ENCODE measurements at regions not wholly inside any gene's neighbourhood (a gene's known extent, or its start where the extent isn't known, plus 50 kb on each side); places are given as distances from the start of the nearest gene placed in this dataset.

GRCh38 chr14:66092206-66092605 lies 394.0 kb upstream of the CCDC196 start:
- Histone ChIP-seq H3K4me1 (no peaks in the 10 kb centered on the region), H3K4me3 (no peak overlapping the region), H3K36me3 (no peaks in the 10 kb centered on the region), H3K9me3 (no peaks in the 10 kb centered on the region), H3K27me3 (no peaks in the 10 kb centered on the region), H3K27ac (no peak overlapping the region)
- no peak for DNase-seq
- TF ChIP-seq CTCF (IDR thresholded peaks at IDR 0.05) = no peak
- no peak for ATAC-seq
- no peak for FAIRE-seq
- intact Hi-C loops (cut with DNase I) = no loop called here
- 82 to 87% methylated on average over 1 of the region's 1 CpG for WGBS, 2 donors

- Histone ChIP-seq H3K4me1 (no peaks in the 10 kb centered on the region), H3K27ac (no peak overlapping the region), H3K27me3 (no peaks in the 10 kb centered on the region), H3K9me3 (no peaks in the 10 kb centered on the region), H3K36me3 (no peaks in the 10 kb centered on the region), H3K4me3 (no peak overlapping the region)
- ATAC-seq (no peak), DNase-seq (no peak), FAIRE-seq (no peak)
- TF ChIP-seq CTCF (IDR thresholded peaks at IDR 0.05) = no peak
- intact Hi-C loops (cut with DNase I) = no loop called here
- WGBS, 2 donors = 92 to 97% methylated on average over 12 of the region's 12 CpGs
Measured at GRCh38 chr14:66092748-66093147, 393.4 kb upstream of the CCDC196 start.

GRCh38 chr14:66094001-66094727 lies 392.0 kb upstream of the CCDC196 start:
- 89 to 93% methylated on average over 36 to 38 of the region's 38 CpGs for WGBS, 2 donors
- Histone ChIP-seq H3K27ac (no peak overlapping the region), H3K9me3 (no peaks in the 10 kb centered on the region), H3K36me3 (no peaks in the 10 kb centered on the region), H3K4me3 (no peak overlapping the region), H3K4me1 (no peaks in the 10 kb centered on the region), H3K27me3 (no peaks in the 10 kb centered on the region)
- ATAC-seq = no peak
- no peak for TF ChIP-seq CTCF (IDR thresholded peaks at IDR 0.05)
- no peak for DNase-seq
- FAIRE-seq = no peak
- intact Hi-C loops (cut with DNase I) = no loop called here

GRCh38 chr14:66099451-66099850 lies 386.7 kb upstream of the CCDC196 start:
- Histone ChIP-seq H3K27ac (no peak overlapping the region), H3K27me3 (no peaks in the 10 kb centered on the region), H3K36me3 (no peaks in the 10 kb centered on the region), H3K9me3 (no peaks in the 10 kb centered on the region), H3K4me1 (no peaks in the 10 kb centered on the region), H3K4me3 (no peak overlapping the region)
- intact Hi-C loops (cut with DNase I) = no loop called here
- no peak for FAIRE-seq
- 82 to 87% methylated on average over 4 of the region's 4 CpGs for WGBS, 2 donors
- TF ChIP-seq CTCF (IDR thresholded peaks at IDR 0.05) = no peak
- DNase-seq = no peak
- no peak for ATAC-seq

GRCh38 chr14:66099931-66100330 lies 386.2 kb upstream of the CCDC196 start:
- no peaks in the 10 kb centered on the region for H3K36me3 ChIP-seq
- intact Hi-C loops (cut with DNase I) = no loop called here
- FAIRE-seq = no peak
- TF ChIP-seq CTCF (IDR thresholded peaks at IDR 0.05) = no peak
- no peak for DNase-seq
- WGBS, 2 donors = 95 to 96% methylated on average over 1 of the region's 1 CpG
- H3K27me3 ChIP-seq = no peaks in the 10 kb centered on the region
- no peaks in the 10 kb centered on the region for H3K9me3 ChIP-seq
- H3K4me3 ChIP-seq = no peak overlapping the region
- ATAC-seq = no peak
- no peak overlapping the region for H3K27ac ChIP-seq
- H3K4me1 ChIP-seq = no peaks in the 10 kb centered on the region

All from pancreas (tissue), 10 donors.